K562 (cell line): ENCODE measurements at regions not wholly inside any gene's neighbourhood (a gene's known extent, or its start where the extent isn't known, plus 50 kb on each side); places are given as distances from the start of the nearest gene placed in this dataset.

Experiments
- ATAC-seq: fragments of 200-7000 bp; cut with Tn5 transposase; 3 replicates; pipeline ENCODE4 v1.9.1; 2020; ENCODE audit warnings: moderate library complexity
- BruUV-seq: library from RNA; stranded (reverse); fragments of 400-500 nt; replicated peaks from 2 replicates; lab custom pipeline; 2021; lab: Mats Ljungman, UMichigan
- CTCF ChIA-PET: fragments of 300-600 bp; formaldehyde crosslinking; extraction: SDS; loops from one replicate; lab custom pipeline; 2021; ENCODE audit warnings: low intra/inter-chr PET ratio; lab: Yijun Ruan, JAX
- POLR2A ChIA-PET: fragments of 300-600, 350-650 bp; sonication (Branson Sonifier 250); formaldehyde crosslinking; extraction: SDS; loops from one replicate; lab custom pipeline; 2021; ENCODE audit warnings: antibody characterized with exemption, inconsistent platforms; lab: Yijun Ruan, JAX
- DNase-seq, 4 experiments: peaks; one replicate each; pipeline versions ENCODE4 v3.0.0 to v3.0.0-alpha.2; 2011 to 2018; ENCODE audit warnings: low spot score in 3 of 4, mixed read lengths in 3 of 4; ENCODE audit errors: extremely low read depth in 1 of 4
- FAIRE-seq: peaks from 2 replicates; lab custom pipeline; 2011; peaks lifted over from hg19 to GRCh38; lab: Jason Lieb, UNC
- H2AFZ ChIP-seq: 2 replicates; pipeline ENCODE4 v1.6.0; 2011; ENCODE audit warnings: low read depth, low read length, control low read depth, inconsistent platforms
- H3K27ac ChIP-seq: fragments of 200-600 bp; 3 replicates; pipeline ENCODE4 v1.8.0; 2011; ENCODE audit warnings: low read depth, mild to moderate bottlenecking, control low read depth, inconsistent platforms, low read length, moderate library complexity, mixed read lengths; ENCODE audit errors: extremely low read depth
- H3K27me3 ChIP-seq, 2 experiments: fragments of 300-600 bp in 1 of 2; 2 replicates in 1 of 2; 3 replicates in 1 of 2; pipeline versions ENCODE4 v1.6.0 to v1.8.0; 2011; ENCODE audit warnings: inconsistent platforms in 2 of 2, low read length in 2 of 2, mild to moderate bottlenecking in 1 of 2, mixed read lengths in 1 of 2, moderate library complexity in 1 of 2; ENCODE audit not compliant: control insufficient read depth in 2 of 2, insufficient read depth in 2 of 2
- H3K36me3 ChIP-seq: fragments of 300-600 bp; 3 replicates; pipeline ENCODE4 v1.8.0; 2011; ENCODE audit warnings: mild to moderate bottlenecking, low read length, inconsistent platforms; ENCODE audit not compliant: control insufficient read depth, insufficient read depth
- H3K4me1 ChIP-seq, 2 experiments: fragments of 200-600 bp in 1 of 2; replicated peaks in 1 of 2; 2 replicates in 1 of 2; 3 replicates in 1 of 2; pipeline versions ENCODE4 v1.5.1 to v1.8.0; 2011; ENCODE audit warnings: inconsistent platforms in 2 of 2, low read length in 2 of 2, mild to moderate bottlenecking in 1 of 2, mixed read lengths in 1 of 2, moderate library complexity in 1 of 2; ENCODE audit not compliant: control insufficient read depth in 2 of 2, insufficient read depth in 2 of 2
- H3K4me2 ChIP-seq: 2 replicates; pipeline ENCODE4 v1.6.1; 2011; ENCODE audit warnings: low read length, control low read depth, inconsistent platforms, mixed read lengths; ENCODE audit not compliant: insufficient read depth
- H3K4me3 ChIP-seq: fragments of 200-600 bp; sonication (generic), shearing (Covaris generic); 2 replicates; pipeline ENCODE4 v1.5.1; 2016; ENCODE audit warnings: control low read depth, inconsistent platforms
- H3K79me2 ChIP-seq: fragments of 200-600 bp; 3 replicates; pipeline ENCODE4 v1.8.0; 2011; ENCODE audit warnings: low read length, inconsistent platforms; ENCODE audit not compliant: control insufficient read depth, insufficient read depth
- H3K9ac ChIP-seq, 2 experiments: 2 replicates each; pipeline versions ENCODE4 v1.6.0 to v1.6.1; 2011; ENCODE audit warnings: low read depth in 2 of 2, low read length in 2 of 2, control low read depth in 1 of 2, inconsistent platforms in 1 of 2, mild to moderate bottlenecking in 1 of 2, mixed read lengths in 1 of 2; ENCODE audit not compliant: insufficient read depth in 1 of 2
- H3K9me1 ChIP-seq: one replicate; pipeline ENCODE4 v1.6.0; 2011; ENCODE audit warnings: inconsistent platforms, mild to moderate bottlenecking, low read length, moderate library complexity; ENCODE audit not compliant: control insufficient read depth, insufficient read depth
- H3K9me3 ChIP-seq: replicated peaks from 2 replicates; pipeline ENCODE4 v1.5.1; 2011; ENCODE audit warnings: low read depth, low read length, inconsistent platforms; ENCODE audit not compliant: control insufficient read depth, insufficient read depth
- H4K20me1 ChIP-seq: replicated peaks from 2 replicates; pipeline ENCODE4 v1.6.1; 2011; ENCODE audit warnings: low read length, inconsistent platforms, mixed read lengths; ENCODE audit not compliant: control insufficient read depth, insufficient read depth
- FOXJ3 ChIP-seq: sonication (generic); formaldehyde crosslinking; IDR thresholded peaks from 2 replicates; pipeline ENCODE4 v1.4.0; 2020; ENCODE audit warnings: mild to moderate bottlenecking, missing genetic modification reagents
- MYBL2 ChIP-seq, 2 experiments: fragments of 450-650 bp in 1 of 2; sonication (generic) in 1 of 2; formaldehyde crosslinking in 1 of 2; IDR thresholded peaks; 2 replicates each; pipeline versions ENCODE4 v1.6.1 to v1.8.1; 2017 to 2022; ENCODE audit warnings: borderline replicate concordance in 1 of 2, inconsistent platforms in 1 of 2, low read depth in 1 of 2, mild to moderate bottlenecking in 1 of 2, missing genetic modification reagents in 1 of 2, moderate library complexity in 1 of 2
- POU5F1 ChIP-seq: fragments of 150-350 bp; IDR thresholded peaks from 2 replicates; pipeline ENCODE4 v1.6.1; 2014; ENCODE audit warnings: borderline replicate concordance, low read length, low read depth, mild to moderate bottlenecking; ENCODE audit not compliant: partially characterized antibody
- PPARD ChIP-seq: fragments of 250-450 bp; sonication (Bioruptor Pico); IDR thresholded peaks from 2 replicates; pipeline ENCODE4 v1.8.0; 2022; ENCODE audit warnings: inconsistent platforms, mild to moderate bottlenecking, moderate library complexity
- SMC3 ChIP-seq: conservative IDR thresholded peaks from 2 replicates; pipeline ENCODE4 v1.6.1; 2011; ENCODE audit warnings: low read depth, low read length, improper control_type of control experiment; ENCODE audit not compliant: insufficient read depth
- SREBF1 ChIP-seq: fragments of 150-350 bp; IDR thresholded peaks from 2 replicates; pipeline ENCODE4 v1.6.1; 2014; ENCODE audit warnings: antibody characterized with exemption, low read depth, low read length, borderline replicate concordance
- TEAD1 ChIP-seq, 2 experiments: fragments of 450-650 bp in 1 of 2; sonication (generic) in 1 of 2; formaldehyde crosslinking; IDR thresholded peaks; 2 replicates each; pipeline versions ENCODE4 v1.4.0 to v1.8.0; 2020 to 2022; ENCODE audit warnings: mild to moderate bottlenecking in 2 of 2, missing genetic modification reagents in 1 of 2
- WGBS: fragments of 100-300 bp; shearing (Covaris generic); methylation state at CpG from one replicate; pipeline ENCODE4 v1.1.6; 2016; ENCODE audit warnings: low coverage, mixed read lengths; ENCODE audit not compliant: insufficient coverage; ENCODE audit errors: missing lambda C conversion rate; 5-methylcytosine and 5-hydroxymethylcytosine counted together
- in situ Hi-C: fragments of 300-500 bp; cut with MboI; formaldehyde crosslinking; loops from 4 replicates; pipeline ENCODE4 v1.15.0; 2018; ENCODE audit warnings: inconsistent platforms, mixed read lengths
- intact Hi-C: fragments of 100-400 bp; cut with micrococcal nuclease; formaldehyde crosslinking; loops from 2 replicates; pipeline ENCODE4 v1.14.2; 2022

- DNase-seq (no peak), FAIRE-seq (no peak), ATAC-seq (no peak)
- Histone ChIP-seq H3K9ac (no peak overlapping the region), H4K20me1 (no peaks in the 10 kb centered on the region), H3K36me3 (no peaks in the 10 kb centered on the region), H3K4me3 (no peak overlapping the region), H3K79me2 (no peaks in the 10 kb centered on the region), H2AFZ (no peak overlapping the region), H3K9me3 (no peaks in the 10 kb centered on the region), H3K4me1 (no peaks in the 10 kb centered on the region), H3K4me2 (no peak overlapping the region), H3K27me3 (0 out of 5 replicates have a peak, but pooled peaks cover 0 to 4% of the 10 kb centered on the region in 2 experiments), H3K9me1 (no peaks in the 10 kb centered on the region), H3K27ac (no peak overlapping the region)
- BruUV-seq, result no TSS peak
- ChIA-PET CTCF (no interaction called here), POLR2A (no interaction called here)
- TF ChIP-seq PPARD (CRISPR knock-in tag) (no peak), SMC3 (no peak), POU5F1 (no peak), MYBL2 (IDR thresholded peaks at IDR 0.05; ENCODE audit: low read depth) (no peak), MYBL2 (CRISPR knock-in tag; IDR thresholded peaks at IDR 0.05; ENCODE audit: borderline replicate concordance) (no peak), TEAD1 (CRISPR knock-in tag; IDR thresholded peaks at IDR 0.05) (no peak), FOXJ3 (no peak), SREBF1 (no peak)
- in situ Hi-C loops (no loop called here), intact Hi-C loops (no loop called here)
- under 1% methylated on average over 7 of the region's 7 CpGs for WGBS
Measured at GRCh38 chr6:90859056-90859455, 272.2 kb upstream of the MAP3K7 start.
